Smooth muscle cell of the brain vasculature (primary cell): ENCODE measurements at regions not wholly inside any gene's neighbourhood (a gene's known extent, or its start where the extent isn't known, plus 50 kb on each side); places are given as distances from the start of the nearest gene placed in this dataset.

ENCODE experiments used
- DNase-seq: peaks from one replicate; pipeline ENCODE4 v3.0.0-alpha.2; 2012; ENCODE audit warnings: low read depth, low spot score

DNA sequence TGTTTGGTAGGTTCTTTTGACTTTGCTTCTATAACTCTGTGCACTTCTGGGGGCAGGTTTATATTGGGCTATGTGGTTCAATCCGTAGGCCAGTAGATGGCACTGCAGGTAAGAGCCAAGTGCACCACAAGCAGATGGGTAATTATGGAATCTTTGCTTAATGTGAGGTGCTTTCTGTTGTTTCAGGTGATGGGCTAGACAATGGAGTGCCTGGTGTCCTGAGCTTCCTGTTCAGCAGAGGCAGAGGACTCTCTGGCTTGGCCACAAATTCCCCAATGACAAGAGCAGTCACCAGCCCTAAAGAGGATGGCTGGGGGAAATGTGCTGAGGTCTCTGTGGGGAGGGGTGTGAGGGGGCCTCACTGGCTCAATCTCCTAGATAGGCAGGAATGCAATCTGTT is 455.0 kb downstream of the CCSER2 start:
- peak; percentile 17 for DNase-seq

DNA sequence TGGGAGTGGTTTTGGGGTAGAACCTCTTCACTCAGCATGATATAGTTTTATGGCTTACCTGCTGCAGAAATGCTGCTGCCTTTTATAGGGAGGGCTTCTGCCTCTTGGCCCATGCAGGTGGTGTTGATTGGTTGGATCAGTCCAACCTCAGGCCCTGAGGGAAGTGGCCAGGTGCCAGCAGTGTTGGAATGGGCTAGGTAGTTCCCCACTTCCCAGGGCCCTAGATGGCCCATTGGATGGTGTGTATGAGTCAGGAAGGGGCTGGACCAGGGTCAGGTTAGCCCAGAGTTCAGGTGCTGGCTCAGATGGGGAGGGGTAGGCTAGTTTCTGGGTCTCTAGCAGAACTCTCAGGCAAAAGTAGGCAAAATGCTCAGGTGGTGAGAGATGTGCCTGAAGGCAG is 455.5 kb downstream of the CCSER2 start:
- no peak for DNase-seq

GRCh38 chr10:84784749-84785148 is 456.4 kb downstream of the CCSER2 start:
- DNase-seq, result no peak

DNA sequence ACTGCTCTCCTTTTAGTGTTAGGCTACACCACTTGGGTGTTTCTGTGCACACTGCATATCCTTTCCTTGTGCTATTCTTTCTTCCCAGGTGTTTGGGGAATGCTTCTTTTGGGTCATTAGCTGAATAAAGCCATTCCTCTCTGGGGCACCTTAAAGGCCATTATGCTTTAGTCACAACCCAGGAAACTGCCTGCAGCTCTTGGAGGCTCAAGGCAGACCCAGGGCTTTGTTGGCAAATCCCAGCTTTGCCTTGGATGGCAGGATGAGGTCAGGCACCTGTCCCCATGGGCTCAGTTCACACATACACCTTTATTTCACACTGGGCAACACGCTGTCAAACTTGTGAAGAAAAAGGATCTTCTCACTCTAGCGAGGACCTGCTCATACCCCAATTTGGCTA is 460.6 kb downstream of the CCSER2 start:
- DNase-seq, result no peak

- no peak for DNase-seq
Measured at GRCh38 chr10:84798312-84798711, 469.9 kb downstream of the CCSER2 start.

DNA sequence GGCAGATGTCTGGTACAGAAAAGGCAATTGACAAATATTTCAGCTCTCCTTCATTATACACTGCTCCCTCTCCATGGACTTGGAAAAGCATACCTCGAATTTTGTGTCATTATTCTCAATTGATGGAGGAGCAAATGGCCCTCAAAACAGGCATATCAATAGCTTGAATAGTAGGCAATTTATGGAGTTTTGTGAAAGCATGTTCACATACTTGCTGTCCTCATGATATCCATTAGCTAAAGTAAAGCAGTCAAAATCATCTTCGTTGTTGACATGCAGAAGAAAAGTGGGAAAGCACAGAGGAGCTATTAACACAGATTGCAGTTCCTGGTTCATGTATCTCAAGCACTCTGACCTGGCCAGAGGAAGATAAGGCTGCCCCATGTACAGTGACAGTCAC is 472.8 kb downstream of the CCSER2 start:
- DNase-seq, result no peak

GRCh38 chr10:84801916-84802315 is 473.5 kb downstream of the CCSER2 start:
- DNase-seq, result no peak

- DNase-seq, result no peak
Measured at GRCh38 chr10:84805149-84805548, 476.8 kb downstream of the CCSER2 start.

GRCh38 chr10:84811113-84811512 is 482.7 kb downstream of the CCSER2 start:
- DNase-seq, result no peak

DNA sequence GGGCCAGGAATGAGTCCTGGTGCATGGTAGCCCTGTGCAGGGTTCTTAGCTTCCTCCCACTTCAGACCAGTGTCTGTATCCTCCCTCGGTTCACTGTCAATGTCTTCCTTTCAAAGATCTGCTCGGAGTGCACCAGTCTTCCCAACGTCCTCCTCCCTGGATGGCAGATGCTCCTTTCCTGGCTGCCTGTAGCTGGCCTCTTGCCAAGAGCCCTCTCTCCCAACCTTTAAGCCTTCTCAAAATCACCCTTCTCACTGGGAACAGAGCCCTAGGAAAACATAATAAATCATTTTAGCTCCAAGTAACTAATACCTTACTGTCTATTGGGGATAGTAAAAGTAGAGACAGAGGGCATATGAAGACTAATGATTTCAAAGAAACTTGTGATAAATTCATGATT is 490.6 kb downstream of the CCSER2 start:
- DNase-seq, result no peak

- no peak for DNase-seq
Measured at GRCh38 chr10:84820120-84820519, 491.7 kb downstream of the CCSER2 start.

DNA sequence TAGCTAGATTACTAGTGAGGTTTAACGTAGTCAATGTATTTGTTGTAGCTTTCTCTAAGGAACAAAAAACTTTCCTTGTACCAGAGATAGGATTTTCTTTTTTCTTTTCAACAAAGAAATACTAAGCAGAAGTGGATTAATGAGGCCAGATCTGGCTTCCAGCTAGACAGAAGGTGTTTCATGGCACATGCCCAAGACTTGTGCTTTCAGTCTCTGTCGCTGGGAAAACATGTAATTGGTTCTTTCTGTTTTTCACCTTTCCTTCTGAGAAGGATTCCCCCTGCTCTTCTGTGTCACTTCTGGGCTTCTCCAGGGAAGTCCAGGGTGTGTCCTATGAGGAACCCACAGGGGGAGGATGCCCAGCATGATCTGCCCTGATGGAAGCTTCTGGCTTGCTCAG is 492.2 kb downstream of the CCSER2 start:
- DNase-seq, result no peak

- no peak for DNase-seq
Measured at GRCh38 chr10:84822931-84823630, 494.7 kb downstream of the CCSER2 start.

DNA sequence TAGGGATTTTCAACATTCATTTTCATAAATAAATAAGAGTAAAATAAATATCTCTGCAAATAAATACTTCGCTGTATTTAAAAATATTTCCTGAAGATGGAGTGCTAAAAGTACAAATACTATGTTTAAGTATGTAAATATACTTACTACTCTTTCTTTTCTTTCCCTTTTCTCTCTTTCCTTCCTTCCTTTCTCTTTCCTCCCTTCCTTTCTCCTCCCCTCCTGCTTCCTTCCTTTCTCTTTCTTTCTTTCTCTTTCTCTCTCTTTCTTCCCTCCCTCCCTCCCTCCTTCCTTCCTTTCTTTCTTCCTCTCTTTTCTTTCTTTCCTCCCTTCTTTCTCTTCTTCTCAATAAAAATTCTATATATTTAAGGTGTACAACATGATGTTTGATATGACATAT is 496.1 kb downstream of the CCSER2 start:
- DNase-seq, result no peak

GRCh38 chr10:84825330-84825729 is 496.9 kb downstream of the CCSER2 start:
- DNase-seq, result peak; percentile 32

GRCh38 chr10:84826704-84827103 is 498.3 kb downstream of the CCSER2 start:
- DNase-seq, result no peak

GRCh38 chr10:84829131-84829530 is 500.7 kb downstream of the CCSER2 start:
- no peak for DNase-seq

DNA sequence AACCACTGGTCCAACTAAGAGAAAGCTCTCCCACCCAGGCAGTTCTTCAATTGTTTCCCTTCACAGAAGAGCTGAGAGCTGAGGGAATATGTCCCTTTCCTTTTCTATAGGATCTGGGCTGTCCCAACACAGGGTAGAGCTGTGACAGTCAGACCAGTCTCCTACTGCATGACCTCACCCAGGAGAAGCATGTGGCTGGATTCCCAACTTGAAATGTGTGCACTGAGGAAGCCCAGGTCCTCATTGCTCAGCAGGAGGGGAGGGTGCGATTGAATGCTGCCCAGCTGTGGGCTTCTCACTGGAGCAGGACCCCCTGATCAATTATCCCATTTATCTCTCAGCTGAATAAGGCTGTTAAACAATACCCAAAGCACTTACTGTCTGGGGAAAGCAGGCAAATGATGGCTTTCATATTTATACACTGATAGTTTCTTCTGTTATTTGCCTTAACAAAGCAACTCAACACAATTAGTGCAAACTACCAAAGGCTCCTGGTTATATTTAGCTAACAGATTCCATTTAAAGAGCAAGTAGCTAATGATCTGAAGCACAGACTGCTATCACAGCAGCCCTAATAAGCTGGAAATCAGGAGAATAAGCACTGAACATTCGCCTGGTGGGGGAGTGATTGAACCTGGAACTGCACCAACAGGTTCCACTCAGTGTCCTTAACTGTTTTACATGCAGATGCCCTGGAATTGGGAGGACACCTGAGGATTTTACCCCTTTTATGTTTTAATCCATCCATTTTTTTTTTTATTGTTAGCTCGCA is 508.8 kb downstream of the CCSER2 start:
- no peak for DNase-seq

DNA sequence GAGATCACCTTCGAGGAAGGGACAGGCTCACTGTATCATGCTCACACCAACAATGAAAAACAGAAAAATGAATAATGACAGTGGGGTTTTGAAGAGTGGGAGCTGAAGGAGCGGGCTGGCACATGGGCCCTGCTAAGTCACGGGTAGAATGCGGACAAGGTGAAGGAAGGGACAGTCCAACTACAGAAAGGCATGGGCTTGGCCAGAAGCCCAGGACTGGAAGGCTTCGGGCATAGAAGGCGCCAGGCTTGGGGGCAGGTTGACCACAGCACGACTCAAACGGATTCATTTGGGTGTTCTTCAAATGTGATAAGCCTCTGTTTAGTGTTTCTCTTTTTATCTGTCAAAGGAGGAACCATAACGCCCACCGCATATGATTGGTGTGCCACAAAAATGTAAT is 509.5 kb downstream of the CCSER2 start:
- no peak for DNase-seq

DNA sequence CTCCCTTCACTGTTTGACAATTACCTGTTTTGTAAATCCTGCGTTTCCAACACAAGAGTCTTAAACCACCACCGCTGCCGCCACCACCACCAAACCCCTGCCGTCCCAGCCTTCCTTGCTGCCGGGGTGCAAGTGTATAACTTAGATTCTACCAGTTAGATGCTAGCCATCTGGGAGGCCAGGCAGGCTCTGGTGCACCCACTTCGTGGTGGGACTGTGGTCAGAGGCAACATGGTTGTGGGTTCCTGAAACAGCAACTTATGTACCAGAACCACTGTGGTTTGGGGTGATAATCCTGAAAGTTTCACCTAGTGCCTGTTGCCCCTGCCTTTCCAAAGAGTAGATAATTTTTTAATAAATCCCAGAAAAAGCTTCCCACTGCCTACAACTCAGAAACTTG is 510.5 kb downstream of the CCSER2 start:
- no peak for DNase-seq

DNA sequence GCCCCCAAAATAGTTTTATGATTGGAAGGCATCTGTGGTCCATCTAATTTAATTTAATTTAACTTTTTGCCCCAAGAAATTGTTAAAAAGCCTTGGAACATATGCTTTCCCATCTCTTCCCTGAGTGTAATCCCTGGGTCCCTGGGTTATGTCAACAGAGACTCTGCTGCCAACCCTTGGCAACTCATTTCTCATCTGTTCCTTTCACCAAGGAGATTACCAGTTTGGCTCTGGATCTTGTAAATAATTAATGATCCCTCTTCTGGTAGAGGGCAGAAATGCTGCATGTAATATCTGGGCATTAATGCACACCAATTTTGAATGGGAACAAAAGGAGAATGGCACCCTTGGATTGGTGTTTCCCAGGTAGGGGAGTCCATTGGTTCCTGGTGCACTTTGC is 514.2 kb downstream of the CCSER2 start:
- DNase-seq, result no peak

DNA sequence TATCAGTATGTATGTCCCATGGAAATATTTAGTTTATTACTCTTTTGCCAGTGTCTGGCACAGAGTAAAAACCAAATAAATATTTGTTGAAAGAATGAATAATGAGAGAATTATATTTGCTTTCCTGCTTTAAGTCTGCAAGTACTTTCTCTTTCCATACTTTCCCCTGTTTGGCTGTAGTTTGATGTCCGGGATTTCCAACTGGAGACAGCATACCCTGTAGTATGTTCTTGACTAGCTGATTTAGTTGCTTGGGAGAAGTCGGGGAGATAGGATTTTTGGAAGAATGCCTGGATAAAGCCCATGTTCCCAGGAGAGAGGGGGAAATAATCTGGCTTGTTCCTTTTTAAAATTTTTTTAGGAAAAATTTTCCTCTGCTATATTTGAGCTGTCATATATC is 516.1 kb downstream of the CCSER2 start:
- no peak for DNase-seq

GRCh38 chr10:84845628-84846261 is 517.4 kb downstream of the CCSER2 start:
- no peak for DNase-seq
